WTC11 (cell line): ENCODE measurements at regions not wholly inside any gene's neighbourhood (a gene's known extent, or its start where the extent isn't known, plus 50 kb on each side); places are given as distances from the start of the nearest gene placed in this dataset.

Source experiments
- ATAC-seq: fragments of 200-7000 bp; cut with Tn5 transposase; 2 replicates; pipeline ENCODE4 v1.10.0; 2021; ENCODE audit warnings: mild to moderate bottlenecking, moderate library complexity
- CTCF ChIA-PET: fragments of 300-600 bp; sonication (Branson Sonifier 250); formaldehyde crosslinking; loops from one replicate; lab custom pipeline; 2021; ENCODE audit warnings: antibody characterized with exemption; lab: Charles Lee
- POLR2A ChIA-PET: fragments of 350-600 bp; sonication (Branson Sonifier 250); formaldehyde crosslinking; loops from one replicate; lab custom pipeline; 2021; ENCODE audit warnings: antibody characterized with exemption; lab: Charles Lee
- DNase-seq: peaks from one replicate; pipeline ENCODE4 v3.0.0; 2021; ENCODE audit warnings: low spot score
- H3K27ac Mint-ChIP-seq: 2 replicates; pipeline ENCODE4 v1.8.0; 2021; ENCODE audit warnings: mixed read lengths
- H3K27me3 Mint-ChIP-seq: 2 replicates; pipeline ENCODE4 v1.8.0; 2021; ENCODE audit warnings: low read depth, mild to moderate bottlenecking, moderate library complexity, mixed read lengths
- H3K36me3 Mint-ChIP-seq: 2 replicates; pipeline ENCODE4 v1.8.0; 2021; ENCODE audit warnings: mixed read lengths
- H3K4me1 Mint-ChIP-seq: 2 replicates; pipeline ENCODE4 v1.8.0; 2022; ENCODE audit warnings: mixed read lengths
- H3K4me3 Mint-ChIP-seq: 2 replicates; pipeline ENCODE4 v1.8.0; 2021; ENCODE audit warnings: mild to moderate bottlenecking, moderate library complexity, mixed read lengths
- H3K9me3 Mint-ChIP-seq: 2 replicates; pipeline ENCODE4 v1.8.0; 2021; ENCODE audit warnings: mixed read lengths
- CBFB ChIP-seq: sonication (generic); formaldehyde crosslinking; IDR thresholded peaks from 2 replicates; pipeline ENCODE4 v1.8.1; 2022; ENCODE audit warnings: mild to moderate bottlenecking, low read depth, missing genetic modification reagents
- CDX4 ChIP-seq: fragments of 250-450 bp; sonication (Bioruptor Pico); IDR thresholded peaks from 2 replicates; pipeline ENCODE4 v1.9.0; 2021; ENCODE audit warnings: moderate library complexity, mild to moderate bottlenecking, inconsistent platforms, borderline replicate concordance
- CTCF ChIP-seq: fragments of 200-600 bp; IDR thresholded peaks from 2 replicates; pipeline ENCODE4 v1.8.0; 2022; ENCODE audit warnings: antibody characterized with exemption
- E2F5 ChIP-seq: sonication (generic); formaldehyde crosslinking; IDR thresholded peaks from 2 replicates; pipeline ENCODE4 v1.8.1; 2022; ENCODE audit warnings: mild to moderate bottlenecking, moderate library complexity, missing genetic modification reagents
- FOXK1 ChIP-seq: sonication (generic); formaldehyde crosslinking; IDR thresholded peaks from 2 replicates; pipeline ENCODE4 v1.8.0; 2022; ENCODE audit warnings: mild to moderate bottlenecking, moderate library complexity, missing genetic modification reagents
- FOXP1 ChIP-seq: sonication (generic); formaldehyde crosslinking; IDR thresholded peaks from 2 replicates; pipeline ENCODE4 v1.8.0; 2022; ENCODE audit warnings: missing genetic modification reagents, mild to moderate bottlenecking, moderate library complexity, borderline replicate concordance
- IRF2 ChIP-seq: sonication (generic); formaldehyde crosslinking; IDR thresholded peaks from 2 replicates; pipeline ENCODE4 v1.8.0; 2022; ENCODE audit warnings: low read depth, missing genetic modification reagents, borderline replicate concordance
- JAZF1 ChIP-seq: fragments of 250-450 bp; sonication (Bioruptor Pico); IDR thresholded peaks from 2 replicates; pipeline ENCODE4 v1.9.0; 2021; ENCODE audit warnings: moderate library complexity, mild to moderate bottlenecking, inconsistent platforms
- JUN ChIP-seq: sonication (generic); formaldehyde crosslinking; IDR thresholded peaks from 2 replicates; pipeline ENCODE4 v1.8.0; 2023; ENCODE audit warnings: mild to moderate bottlenecking, missing genetic modification reagents
- KAT7 ChIP-seq: sonication (generic); formaldehyde crosslinking; IDR thresholded peaks from 2 replicates; pipeline ENCODE4 v1.8.1; 2023; ENCODE audit warnings: missing genetic modification reagents, mild to moderate bottlenecking, borderline replicate concordance
- MAX ChIP-seq: sonication (generic); formaldehyde crosslinking; IDR thresholded peaks from 2 replicates; pipeline ENCODE4 v1.8.0; 2022; ENCODE audit warnings: mild to moderate bottlenecking, missing genetic modification reagents
- MXD4 ChIP-seq: fragments of 250-450 bp; sonication (Bioruptor Pico); IDR thresholded peaks from 2 replicates; pipeline ENCODE4 v1.8.0; 2021; ENCODE audit warnings: mild to moderate bottlenecking, moderate library complexity, borderline replicate concordance
- MYBL2 ChIP-seq: sonication (generic); formaldehyde crosslinking; IDR thresholded peaks from 2 replicates; pipeline ENCODE4 v1.8.1; 2023; ENCODE audit warnings: mild to moderate bottlenecking, moderate library complexity, missing genetic modification reagents
- NFATC4 ChIP-seq: fragments of 250-450 bp; sonication (Bioruptor Pico); IDR thresholded peaks from 2 replicates; pipeline ENCODE4 v1.9.0; 2021; ENCODE audit warnings: mild to moderate bottlenecking
- NFE2L1 ChIP-seq: sonication (generic); formaldehyde crosslinking; IDR thresholded peaks from 2 replicates; pipeline ENCODE4 v1.8.1; 2023; ENCODE audit warnings: missing genetic modification reagents
- NR2C2 ChIP-seq: sonication (generic); formaldehyde crosslinking; IDR thresholded peaks from 2 replicates; pipeline ENCODE4 v1.8.0; 2022; ENCODE audit warnings: mild to moderate bottlenecking, missing genetic modification reagents
- NR3C1 ChIP-seq: sonication (generic); formaldehyde crosslinking; conservative IDR thresholded peaks from 2 replicates; pipeline ENCODE4 v1.8.1; 2023; ENCODE audit warnings: low read depth, mild to moderate bottlenecking, missing genetic modification reagents
- PREB ChIP-seq: sonication (generic); formaldehyde crosslinking; IDR thresholded peaks from 2 replicates; pipeline ENCODE4 v1.8.1; 2022; ENCODE audit warnings: mild to moderate bottlenecking, missing genetic modification reagents, moderate library complexity, borderline replicate concordance
- RELA ChIP-seq: sonication (generic); formaldehyde crosslinking; IDR thresholded peaks from 2 replicates; pipeline ENCODE4 v1.8.1; 2022; ENCODE audit warnings: missing genetic modification reagents, mild to moderate bottlenecking, borderline replicate concordance
- TEAD1 ChIP-seq: sonication (generic); formaldehyde crosslinking; IDR thresholded peaks from 2 replicates; pipeline ENCODE4 v1.8.0; 2022; ENCODE audit warnings: mild to moderate bottlenecking, missing genetic modification reagents
- ZNF138 ChIP-seq: sonication (generic); formaldehyde crosslinking; conservative IDR thresholded peaks from 2 replicates; pipeline ENCODE4 v1.8.1; 2022; ENCODE audit warnings: mild to moderate bottlenecking, moderate library complexity, missing genetic modification reagents
- ZNF232 ChIP-seq: sonication (generic); formaldehyde crosslinking; IDR thresholded peaks from 2 replicates; pipeline ENCODE4 v1.8.0; 2022; ENCODE audit warnings: mild to moderate bottlenecking, missing genetic modification reagents

- DNase-seq (no peak), ATAC-seq (no peak)
- Mint-ChIP-seq H3K36me3 (peaks cover 3% of the 10 kb centered on the region; the same call in 1 of the 2 replicates), H3K4me3 (no peak overlapping the region), H3K9me3 (peaks cover 18% of the 10 kb centered on the region), H3K27me3 (no peaks in the 10 kb centered on the region), H3K4me1 (peaks cover 8% of the 10 kb centered on the region), H3K27ac (no peak overlapping the region)
- no peak for TF ChIP-seq CBFB (CRISPR knock-in tag)
- TF ChIP-seq NFE2L1 (CRISPR knock-in tag) = no peak
- TF ChIP-seq TEAD1 (CRISPR knock-in tag) = no peak
- no peak for TF ChIP-seq E2F5 (CRISPR knock-in tag)
- TF ChIP-seq JUN (CRISPR knock-in tag) = no peak
- TF ChIP-seq MAX (CRISPR knock-in tag) = no peak
- TF ChIP-seq ZNF232 (CRISPR knock-in tag) = no peak
- no peak for TF ChIP-seq ZNF138 (CRISPR knock-in tag)
- TF ChIP-seq MXD4 = no peak
- TF ChIP-seq PREB (CRISPR knock-in tag) = no peak
- no peak for TF ChIP-seq NFATC4 (CRISPR knock-in tag)
- no peak for TF ChIP-seq IRF2 (CRISPR knock-in tag)
- TF ChIP-seq CDX4 (CRISPR knock-in tag) = no peak
- no peak for TF ChIP-seq JAZF1 (CRISPR knock-in tag)
- no peak for TF ChIP-seq NR3C1
- ChIA-PET POLR2A (no interaction called here), CTCF (no interaction called here)
These were observed 94.6 kb upstream of the SLC30A5 start for GRCh38 chr5:68999181-68999580.

GRCh38 chr5:69000216-69000919 lies 93.4 kb upstream of the SLC30A5 start:
- ChIA-PET CTCF (no interaction called here), POLR2A (no interaction called here)
- Mint-ChIP-seq H3K9me3 (peaks cover 25% of the 10 kb centered on the region), H3K4me3 (no peak overlapping the region), H3K27ac (no peak overlapping the region), H3K4me1 (peaks cover 14% of the 10 kb centered on the region), H3K27me3 (no peaks in the 10 kb centered on the region), H3K36me3 (peaks cover 10% of the 10 kb centered on the region; the same call in 1 of the 2 replicates)
- no peak for ATAC-seq
- no peak for TF ChIP-seq JUN (CRISPR knock-in tag)
- no peak for TF ChIP-seq CTCF
- no peak for TF ChIP-seq MYBL2 (CRISPR knock-in tag)
- TF ChIP-seq ZNF232 (CRISPR knock-in tag) = no peak
- no peak for TF ChIP-seq RELA (CRISPR knock-in tag)
- TF ChIP-seq FOXK1 (CRISPR knock-in tag) = no peak
- no peak for TF ChIP-seq NR2C2 (CRISPR knock-in tag)
- no peak for TF ChIP-seq CDX4 (CRISPR knock-in tag)
- TF ChIP-seq FOXP1 (CRISPR knock-in tag) = no peak
- TF ChIP-seq KAT7 (CRISPR knock-in tag) = no peak
- no peak for TF ChIP-seq ZNF138 (CRISPR knock-in tag)
- no peak for DNase-seq
